Ishikawa (cell line): ENCODE measurements at regions not wholly inside any gene's neighbourhood (a gene's known extent, or its start where the extent isn't known, plus 50 kb on each side); places are given as distances from the start of the nearest gene placed in this dataset.

Source experiments
- CEBPB ChIP-seq: IDR thresholded peaks from 2 replicates; pipeline ENCODE4 v1.6.1; 2012
- CREB1 ChIP-seq: IDR thresholded peaks from 2 replicates; pipeline ENCODE4 v1.6.1; 2012; ENCODE audit warnings: low read depth
- EGR1 ChIP-seq: IDR thresholded peaks from 2 replicates; pipeline ENCODE4 v1.6.1; 2012
- EP300 ChIP-seq: IDR thresholded peaks from 2 replicates; pipeline ENCODE4 v1.6.1; 2012; ENCODE audit warnings: borderline replicate concordance
- FOXM1 ChIP-seq: IDR thresholded peaks from 2 replicates; pipeline ENCODE4 v1.6.1; 2012; ENCODE audit warnings: low read depth, borderline replicate concordance
- MAX ChIP-seq: IDR thresholded peaks from 2 replicates; pipeline ENCODE4 v1.6.1; 2012
- NFIC ChIP-seq: IDR thresholded peaks from 2 replicates; pipeline ENCODE4 v1.6.1; 2012
- RAD21 ChIP-seq: IDR thresholded peaks from 2 replicates; pipeline ENCODE4 v1.6.1; 2012; ENCODE audit warnings: low read depth
- REST ChIP-seq: IDR thresholded peaks from 2 replicates; pipeline ENCODE4 v1.6.1; 2012; ENCODE audit warnings: low read depth, mild to moderate bottlenecking
- TAF1 ChIP-seq: IDR thresholded peaks from 2 replicates; pipeline ENCODE4 v1.6.1; 2012; ENCODE audit warnings: low read depth, mild to moderate bottlenecking
- TCF12 ChIP-seq: IDR thresholded peaks from 2 replicates; pipeline ENCODE4 v1.6.1; 2012; ENCODE audit warnings: low read depth
- TEAD4 ChIP-seq: IDR thresholded peaks from 2 replicates; pipeline ENCODE4 v1.6.1; 2012
- YY1 ChIP-seq: IDR thresholded peaks from 2 replicates; pipeline ENCODE4 v1.6.1; 2012; ENCODE audit warnings: low read depth
- ZBTB7A ChIP-seq: IDR thresholded peaks from 2 replicates; pipeline ENCODE4 v1.6.1; 2012; ENCODE audit warnings: low read depth
- TF ChIP-seq, protein P1 (sequence below): IDR thresholded peaks from 2 replicates; pipeline ENCODE4 v1.6.1; 2012

GRCh38 chr13:106906426-106906996 is 338.6 kb upstream of the ARGLU1 start:
- TF ChIP-seq TEAD4 (no peak), FOXM1 (no peak), MAX (no peak), NFIC (no peak), EGR1 (no peak), CEBPB (no peak), YY1 (no peak), ZBTB7A (no peak), EP300 (no peak), CREB1 (no peak), REST (no peak), TCF12 (no peak), TAF1 (no peak), RAD21 (no peak)
- TF ChIP-seq, protein P1, sequence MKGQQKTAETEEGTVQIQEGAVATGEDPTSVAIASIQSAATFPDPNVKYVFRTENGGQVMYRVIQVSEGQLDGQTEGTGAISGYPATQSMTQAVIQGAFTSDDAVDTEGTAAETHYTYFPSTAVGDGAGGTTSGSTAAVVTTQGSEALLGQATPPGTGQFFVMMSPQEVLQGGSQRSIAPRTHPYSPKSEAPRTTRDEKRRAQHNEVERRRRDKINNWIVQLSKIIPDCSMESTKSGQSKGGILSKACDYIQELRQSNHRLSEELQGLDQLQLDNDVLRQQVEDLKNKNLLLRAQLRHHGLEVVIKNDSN = no peak

- TF ChIP-seq YY1 (no peak), ZBTB7A (no peak), EP300 (no peak)
- TF ChIP-seq, protein P1 = no peak
These were observed 337.6 kb upstream of the ARGLU1 start for GRCh38 chr13:106905380-106906162.

DNA sequence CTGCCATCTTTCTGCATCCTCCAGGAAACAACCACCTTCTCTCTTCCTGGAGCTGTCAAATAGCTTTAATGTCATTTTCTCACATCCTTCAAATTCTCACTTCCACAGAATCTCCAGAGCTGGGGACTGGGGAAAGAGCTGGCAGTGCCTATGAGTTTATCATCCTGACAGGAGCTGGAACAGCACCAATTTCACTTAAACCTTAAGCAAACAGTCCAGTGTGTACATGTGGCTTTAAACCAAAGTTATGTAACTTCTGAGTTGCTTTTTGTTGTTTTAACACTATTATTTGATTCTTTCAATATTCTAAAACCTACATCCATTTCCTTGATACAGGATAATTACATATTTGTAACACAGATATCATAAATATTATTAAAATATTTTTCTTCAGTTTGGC is 331.5 kb upstream of the ARGLU1 start:
- TF ChIP-seq CREB1 = no peak
- TF ChIP-seq, protein P1 = no peak
- TF ChIP-seq RAD21 = no peak
- no peak for TF ChIP-seq REST
- TF ChIP-seq EP300 = no peak
- TF ChIP-seq TAF1 = no peak
- no peak for TF ChIP-seq EGR1
- TF ChIP-seq NFIC = no peak
- no peak for TF ChIP-seq TEAD4
- TF ChIP-seq TCF12 = no peak
- TF ChIP-seq FOXM1 = no peak
- no peak for TF ChIP-seq CEBPB
- no peak for TF ChIP-seq YY1

DNA sequence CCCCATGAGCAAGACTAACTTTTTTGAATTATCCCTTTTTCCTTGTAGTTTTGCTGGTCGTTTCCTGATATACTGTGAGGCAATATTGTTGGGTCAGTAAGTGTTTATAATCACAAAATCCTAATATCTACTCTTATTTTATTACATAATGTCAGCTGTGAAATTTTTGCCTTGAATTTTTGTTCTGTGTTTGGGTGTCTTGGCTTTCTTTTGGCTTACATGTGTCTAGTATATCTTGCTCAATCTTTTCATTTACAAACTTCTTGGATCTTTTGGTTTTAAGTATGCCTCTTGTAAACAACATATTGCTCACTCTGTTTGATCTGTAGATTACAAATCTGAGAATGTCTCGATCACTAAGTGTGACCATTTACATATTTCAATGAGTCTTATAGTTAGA is 330.3 kb upstream of the ARGLU1 start:
- TF ChIP-seq YY1 (no peak), EGR1 (no peak), REST (no peak), TEAD4 (no peak)
- TF ChIP-seq, protein P1 = no peak
